Cardiac muscle cell (in vitro differentiated cells and primary cell): ENCODE measurements at regions not wholly inside any gene's neighbourhood (a gene's known extent, or its start where the extent isn't known, plus 50 kb on each side); places are given as distances from the start of the nearest gene placed in this dataset.
A peak's percentile ranks its signal among the peaks of the same experiment; 100 is the strongest.

Experiments
- DNase-seq, 2 donors: peaks; one replicate each; pipeline versions ENCODE4 v3.0.0 to v3.0.0-alpha.2; 2010 to 2017; ENCODE audit warnings: low read depth in 1 of 2, low spot score in 1 of 2
- H3K27ac ChIP-seq: fragments of 200-600 bp; sonication (generic); 2 replicates; pipeline ENCODE4 v1.5.1; 2016
- H3K27me3 ChIP-seq: fragments of 200-600 bp; sonication (generic); 2 replicates; pipeline ENCODE4 v1.6.0; 2016; ENCODE audit warnings: control low read depth
- H3K36me3 ChIP-seq: fragments of 200-600 bp; sonication (generic); 2 replicates; pipeline ENCODE4 v1.5.1; 2016; ENCODE audit warnings: control low read depth
- H3K4me1 ChIP-seq: fragments of 200-600 bp; sonication (generic); 2 replicates; pipeline ENCODE4 v1.8.1; 2017; ENCODE audit warnings: low read depth, mild to moderate bottlenecking, mixed run types
- H3K4me3 ChIP-seq: fragments of 200-600 bp; sonication (generic); 2 replicates; pipeline ENCODE4 v1.5.1; 2016; ENCODE audit warnings: mild to moderate bottlenecking
- H3K9me3 ChIP-seq: fragments of 200-600 bp; sonication (generic); 2 replicates; pipeline ENCODE4 v1.5.1; 2017; ENCODE audit warnings: low read depth, mild to moderate bottlenecking, control low read depth
- CTCF ChIP-seq: IDR thresholded peaks from 2 replicates; pipeline ENCODE4 v1.5.1; 2012; ENCODE audit warnings: low read depth, mild to moderate bottlenecking, low read length

GRCh38 chr3:148329481-148330235, 368.0 kb upstream of the AGTR1 start:
- Histone ChIP-seq H3K4me1 (peaks cover 10% of the 10 kb centered on the region), H3K4me3 (no peak overlapping the region), H3K36me3 (no peaks in the 10 kb centered on the region), H3K27me3 (no peaks in the 10 kb centered on the region), H3K27ac (no peak overlapping the region), H3K9me3 (no peaks in the 10 kb centered on the region)
- no peak for TF ChIP-seq CTCF
- no peak for DNase-seq

DNA sequence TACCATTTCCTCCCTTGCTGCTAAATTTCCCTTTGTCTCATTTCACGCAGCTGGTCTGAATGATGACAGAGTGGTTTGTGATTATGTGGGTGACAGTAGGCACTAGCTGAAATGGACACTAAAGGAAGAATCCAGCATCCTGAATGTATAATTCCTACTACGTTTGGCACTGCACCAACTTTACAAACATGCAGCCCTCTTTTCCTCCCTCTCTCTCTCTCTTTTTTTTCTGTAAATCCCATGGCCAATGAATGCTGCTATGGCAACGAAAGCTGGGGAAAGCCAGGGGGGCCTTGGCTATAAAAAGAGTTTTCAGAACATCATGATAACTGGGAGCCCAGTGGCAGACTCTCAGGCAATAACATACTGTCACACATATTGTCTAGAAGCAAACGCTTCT, 367.2 kb upstream of the AGTR1 start:
- no peak for TF ChIP-seq CTCF
- H3K9me3 ChIP-seq: no peaks in the 10 kb centered on the region
- no peak overlapping the region for H3K27ac ChIP-seq
- no peaks in the 10 kb centered on the region for H3K36me3 ChIP-seq
- no peak overlapping the region for H3K4me3 ChIP-seq
- peak in 1 of 2 donors; percentile 6 for DNase-seq
- H3K27me3 ChIP-seq: no peaks in the 10 kb centered on the region
- H3K4me1 ChIP-seq: peaks cover 10% of the 10 kb centered on the region

- Histone ChIP-seq H3K9me3 (no peaks in the 10 kb centered on the region), H3K27ac (no peak overlapping the region)
Observed at GRCh38 chr3:148331081-148331846, 366.4 kb upstream of the AGTR1 start.

GRCh38 chr3:148332509-148332908, 365.2 kb upstream of the AGTR1 start:
- no peaks in the 10 kb centered on the region for H3K27me3 ChIP-seq
- H3K4me1 ChIP-seq: peaks cover 10% of the 10 kb centered on the region
- H3K4me3 ChIP-seq: no peak overlapping the region
- no peak for TF ChIP-seq CTCF
- H3K27ac ChIP-seq: no peak overlapping the region
- no peak for DNase-seq
- H3K9me3 ChIP-seq: no peaks in the 10 kb centered on the region
- H3K36me3 ChIP-seq: no peaks in the 10 kb centered on the region

More at GRCh38 chr3:148331081-148331846, 366.4 kb upstream of the AGTR1 start:
- no peak overlapping the region for H3K4me3 ChIP-seq
- peaks cover 10% of the 10 kb centered on the region for H3K4me1 ChIP-seq
- no peaks in the 10 kb centered on the region for H3K36me3 ChIP-seq
- DNase-seq: no peak
- TF ChIP-seq CTCF: no peak
- H3K27me3 ChIP-seq: no peaks in the 10 kb centered on the region

- DNase-seq: no peak
- Histone ChIP-seq H3K27me3 (no peaks in the 10 kb centered on the region), H3K9me3 (no peaks in the 10 kb centered on the region), H3K4me3 (no peak overlapping the region), H3K4me1 (peaks cover 10% of the 10 kb centered on the region), H3K36me3 (no peaks in the 10 kb centered on the region), H3K27ac (no peak overlapping the region)
- no peak for TF ChIP-seq CTCF
Observed at GRCh38 chr3:148333091-148333490, 364.6 kb upstream of the AGTR1 start.
